Neural cell (in vitro differentiated cells): ENCODE measurements at regions not wholly inside any gene's neighbourhood (a gene's known extent, or its start where the extent isn't known, plus 50 kb on each side); places are given as distances from the start of the nearest gene placed in this dataset.

ENCODE experiments used
- H2AFZ ChIP-seq: fragments of 200-600, 300-800 bp; sonication (generic), shearing (Covaris generic); 2 replicates; pipeline ENCODE4 v1.6.0; 2014; ENCODE audit warnings: low read depth, mild to moderate bottlenecking, antibody characterized with exemption, low read length, moderate library complexity
- H3F3A ChIP-seq: fragments of 200-600 bp; shearing (Covaris generic); 2 replicates; pipeline ENCODE4 v1.6.1; 2016; ENCODE audit warnings: mild to moderate bottlenecking, moderate library complexity, mixed read lengths, antibody characterized with exemption, low read length; ENCODE audit not compliant: insufficient read depth, poor library complexity, severe bottlenecking
- H3K27ac ChIP-seq: fragments of 200-600, 300-800 bp; sonication (generic), shearing (Covaris generic); 2 replicates; pipeline ENCODE4 v1.5.1; 2014; ENCODE audit warnings: mild to moderate bottlenecking, low read length, moderate library complexity
- H3K27me3 ChIP-seq: fragments of 300-800, 200-600 bp; sonication (generic), shearing (Covaris generic); 2 replicates; pipeline ENCODE4 v1.6.0; 2014; ENCODE audit warnings: mild to moderate bottlenecking, low read depth, low read length, moderate library complexity; ENCODE audit not compliant: insufficient read depth
- H3K36me3 ChIP-seq: fragments of 300-800, 200-600 bp; sonication (generic), shearing (Covaris generic); 2 replicates; pipeline ENCODE4 v1.5.1; 2014; ENCODE audit warnings: mild to moderate bottlenecking, antibody characterized with exemption, low read length, moderate library complexity; ENCODE audit not compliant: insufficient read depth
- H3K4me2 ChIP-seq: fragments of 300-800, 200-600 bp; sonication (generic), shearing (Covaris generic); 2 replicates; pipeline ENCODE4 v1.6.0; 2014; ENCODE audit warnings: mild to moderate bottlenecking, low read length
- H3K4me3 ChIP-seq: fragments of 300-800, 200-600 bp; sonication (generic), shearing (Covaris generic); 2 replicates; pipeline ENCODE4 v1.5.1; 2014; ENCODE audit warnings: mild to moderate bottlenecking, low read length, moderate library complexity
- H3K79me2 ChIP-seq: fragments of 200-600 bp; shearing (Covaris generic); replicated peaks from 2 replicates; pipeline ENCODE4 v1.6.0; 2014; ENCODE audit warnings: mild to moderate bottlenecking, low read length, moderate library complexity; ENCODE audit not compliant: insufficient read depth
- H3K9ac ChIP-seq: fragments of 300-800, 200-600 bp; sonication (generic), shearing (Covaris generic); 2 replicates; pipeline ENCODE4 v1.6.1; 2016; ENCODE audit warnings: mild to moderate bottlenecking, low read length, mixed read lengths
- H3K9me2 ChIP-seq: fragments of 200-600 bp; shearing (Covaris generic); 2 replicates; pipeline ENCODE4 v1.6.1; 2016; ENCODE audit warnings: mild to moderate bottlenecking, low read length, mixed read lengths; ENCODE audit not compliant: insufficient read depth
- H3K9me3 ChIP-seq: fragments of 200-600, 300-800 bp; sonication (generic), shearing (Covaris generic); 2 replicates; pipeline ENCODE4 v1.6.1; 2016; ENCODE audit warnings: mild to moderate bottlenecking, mixed run types, low read length, moderate library complexity, mixed read lengths
- H4K20me1 ChIP-seq: fragments of 200-600 bp; shearing (Covaris generic); 2 replicates; pipeline ENCODE4 v1.6.1; 2016; ENCODE audit warnings: mild to moderate bottlenecking, mixed run types; ENCODE audit not compliant: insufficient read depth
- EP300 ChIP-seq: fragments of 450-650 bp; conservative IDR thresholded peaks from 2 replicates; pipeline ENCODE4 v1.6.1; 2014; ENCODE audit warnings: antibody characterized with exemption, mild to moderate bottlenecking, moderate library complexity; ENCODE audit not compliant: poor library complexity, severe bottlenecking
- EZH2 ChIP-seq: fragments of 200-600, 300-800 bp; shearing (Covaris generic), sonication (generic); IDR thresholded peaks from 2 replicates; pipeline ENCODE4 v1.6.1; 2014; ENCODE audit warnings: antibody characterized with exemption, low read length, borderline replicate concordance, mild to moderate bottlenecking; ENCODE audit not compliant: insufficient read depth, poor library complexity, severe bottlenecking
- MXI1 ChIP-seq: fragments of 450-650 bp; conservative IDR thresholded peaks from 2 replicates; pipeline ENCODE4 v1.6.1; 2014; ENCODE audit warnings: antibody characterized with exemption, mild to moderate bottlenecking; ENCODE audit not compliant: poor library complexity, severe bottlenecking
- POLR2AphosphoS5 ChIP-seq: IDR thresholded peaks from 2 replicates; pipeline ENCODE4 v1.6.1; 2012
- RAD21 ChIP-seq: fragments of 450-650 bp; conservative IDR thresholded peaks from 2 replicates; pipeline ENCODE4 v1.6.1; 2014; ENCODE audit warnings: antibody characterized with exemption, mild to moderate bottlenecking, moderate library complexity
- SMC3 ChIP-seq: fragments of 450-650 bp; conservative IDR thresholded peaks from 2 replicates; pipeline ENCODE4 v1.6.1; 2014; ENCODE audit warnings: antibody characterized with exemption, mild to moderate bottlenecking, moderate library complexity; ENCODE audit not compliant: poor library complexity
- TAF1 ChIP-seq: IDR thresholded peaks from 2 replicates; pipeline ENCODE4 v1.6.1; 2012; ENCODE audit warnings: low read depth
- TF ChIP-seq, protein P1 (sequence below): fragments of 450-650 bp; IDR thresholded peaks from 2 replicates; pipeline ENCODE4 v1.5.1; 2014; ENCODE audit warnings: antibody characterized with exemption, mild to moderate bottlenecking, moderate library complexity; ENCODE audit not compliant: poor library complexity, severe bottlenecking
- TF ChIP-seq, protein P2 (sequence below): IDR thresholded peaks from 2 replicates; pipeline ENCODE4 v1.6.1; 2012; ENCODE audit warnings: borderline replicate concordance

DNA sequence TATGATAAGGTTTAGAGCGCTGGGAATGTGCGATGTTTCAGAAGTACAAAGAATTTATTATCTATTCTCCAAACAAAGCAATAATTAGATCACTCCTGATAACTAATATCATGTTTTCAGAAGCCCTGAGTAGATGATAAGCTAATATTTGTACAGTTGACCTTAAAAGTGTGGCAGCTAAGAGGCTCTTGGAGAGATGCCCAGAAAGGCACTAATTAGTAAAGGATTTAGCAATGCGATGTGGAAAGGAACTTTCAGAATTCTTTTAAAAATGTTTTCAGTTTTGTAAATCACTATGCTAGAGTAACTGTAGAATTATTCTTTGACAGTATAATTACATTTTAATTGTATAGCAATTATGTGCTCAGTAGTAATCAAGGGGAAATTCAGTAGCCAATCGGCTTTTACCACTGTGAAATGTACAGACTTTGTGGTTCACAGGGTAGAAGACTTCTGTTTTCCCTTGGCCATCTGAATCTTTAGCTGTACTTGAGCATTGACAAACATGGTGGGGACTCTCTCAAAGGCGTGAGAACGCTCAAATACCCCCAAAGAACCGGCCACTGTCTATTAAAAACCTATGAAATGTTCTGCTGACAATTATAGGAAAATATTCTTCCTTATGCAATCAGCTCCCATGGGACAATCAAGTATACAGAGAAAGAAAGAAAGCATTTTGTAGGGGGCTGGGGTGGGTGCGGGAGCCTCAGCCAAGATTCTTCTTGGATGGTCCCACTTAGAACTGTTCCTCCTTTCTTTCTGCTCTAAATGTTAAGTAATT is 262.8 kb upstream of the AGAP1 start:
- H3K27me3 ChIP-seq = no peaks in the 10 kb centered on the region
- H3K27ac ChIP-seq = no peak overlapping the region
- H4K20me1 ChIP-seq = no peaks in the 10 kb centered on the region
- no peaks in the 10 kb centered on the region for H3K9me2 ChIP-seq
- H3F3A ChIP-seq = no peaks in the 10 kb centered on the region
- no peaks in the 10 kb centered on the region for H3K79me2 ChIP-seq
- H3K9ac ChIP-seq = no peak overlapping the region
- no peaks in the 10 kb centered on the region for H3K9me3 ChIP-seq
- no peak for TF ChIP-seq EZH2
- H3K36me3 ChIP-seq = no peaks in the 10 kb centered on the region
- H3K4me2 ChIP-seq = no peak overlapping the region
- H2AFZ ChIP-seq = no peak overlapping the region
- H3K4me3 ChIP-seq = no peak overlapping the region

DNA sequence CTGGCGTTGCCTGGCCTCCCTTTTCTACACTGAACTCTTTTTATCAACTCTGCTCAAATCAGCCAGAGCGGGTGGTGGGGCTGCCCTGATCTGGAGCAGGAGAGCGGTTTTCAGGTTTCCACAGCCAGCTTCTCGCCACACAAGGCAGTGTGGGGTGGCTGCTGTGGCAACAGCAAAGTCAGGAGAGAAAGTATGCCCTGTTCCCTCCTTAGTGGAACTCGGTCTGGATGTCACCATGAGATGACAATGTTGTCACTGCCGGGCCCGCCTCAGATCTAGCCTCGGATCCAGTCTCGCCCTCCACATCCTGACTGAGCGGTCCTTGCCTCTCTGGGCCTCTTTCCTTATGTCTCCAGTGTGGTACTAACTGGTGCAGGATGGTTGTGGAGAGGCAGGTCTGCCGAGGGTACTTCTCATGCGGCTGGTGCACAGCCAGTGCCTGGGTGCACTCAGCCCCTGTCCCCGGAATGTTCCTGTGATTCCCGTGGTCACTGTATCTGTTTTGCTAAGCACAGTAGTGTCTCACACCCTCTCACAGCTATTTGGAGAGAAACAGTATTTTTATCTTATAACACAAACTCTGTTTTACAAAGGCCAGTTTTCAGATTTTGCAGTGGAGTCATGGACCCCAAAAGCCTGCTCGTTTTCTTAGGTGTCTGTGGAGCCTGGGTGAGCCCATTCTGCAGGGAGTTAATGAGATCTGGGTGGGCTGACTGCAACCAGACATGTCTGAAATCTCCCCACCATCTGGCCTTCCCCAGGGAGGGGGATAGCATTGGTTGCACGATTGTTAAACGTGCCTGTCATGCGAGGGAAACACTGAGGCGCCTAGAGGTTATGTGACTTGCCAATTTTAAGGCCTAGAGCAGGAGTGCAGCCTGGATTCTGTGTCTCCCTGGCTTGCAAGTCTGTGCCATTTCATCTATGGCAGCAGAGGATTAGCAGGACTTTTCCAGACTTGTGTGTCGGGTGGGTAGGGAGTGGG is 261.1 kb upstream of the AGAP1 start:
- no peaks in the 10 kb centered on the region for H3K9me3 ChIP-seq
- no peaks in the 10 kb centered on the region for H3K9me2 ChIP-seq
- no peak overlapping the region for H2AFZ ChIP-seq
- H3K36me3 ChIP-seq = no peaks in the 10 kb centered on the region
- no peak overlapping the region for H3K4me3 ChIP-seq
- no peak overlapping the region for H3K4me2 ChIP-seq
- no peaks in the 10 kb centered on the region for H4K20me1 ChIP-seq
- no peak overlapping the region for H3K27ac ChIP-seq
- H3K9ac ChIP-seq = no peak overlapping the region
- no peaks in the 10 kb centered on the region for H3K79me2 ChIP-seq
- no peaks in the 10 kb centered on the region for H3K27me3 ChIP-seq
- no peaks in the 10 kb centered on the region for H3F3A ChIP-seq
- TF ChIP-seq POLR2AphosphoS5 (no peak), TAF1 (no peak), RAD21 (no peak), SMC3 (no peak), EP300 (no peak), EZH2 (no peak), MXI1 (no peak)
- TF ChIP-seq, protein P1, sequence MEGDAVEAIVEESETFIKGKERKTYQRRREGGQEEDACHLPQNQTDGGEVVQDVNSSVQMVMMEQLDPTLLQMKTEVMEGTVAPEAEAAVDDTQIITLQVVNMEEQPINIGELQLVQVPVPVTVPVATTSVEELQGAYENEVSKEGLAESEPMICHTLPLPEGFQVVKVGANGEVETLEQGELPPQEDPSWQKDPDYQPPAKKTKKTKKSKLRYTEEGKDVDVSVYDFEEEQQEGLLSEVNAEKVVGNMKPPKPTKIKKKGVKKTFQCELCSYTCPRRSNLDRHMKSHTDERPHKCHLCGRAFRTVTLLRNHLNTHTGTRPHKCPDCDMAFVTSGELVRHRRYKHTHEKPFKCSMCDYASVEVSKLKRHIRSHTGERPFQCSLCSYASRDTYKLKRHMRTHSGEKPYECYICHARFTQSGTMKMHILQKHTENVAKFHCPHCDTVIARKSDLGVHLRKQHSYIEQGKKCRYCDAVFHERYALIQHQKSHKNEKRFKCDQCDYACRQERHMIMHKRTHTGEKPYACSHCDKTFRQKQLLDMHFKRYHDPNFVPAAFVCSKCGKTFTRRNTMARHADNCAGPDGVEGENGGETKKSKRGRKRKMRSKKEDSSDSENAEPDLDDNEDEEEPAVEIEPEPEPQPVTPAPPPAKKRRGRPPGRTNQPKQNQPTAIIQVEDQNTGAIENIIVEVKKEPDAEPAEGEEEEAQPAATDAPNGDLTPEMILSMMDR = no peak
- TF ChIP-seq, protein P2, sequence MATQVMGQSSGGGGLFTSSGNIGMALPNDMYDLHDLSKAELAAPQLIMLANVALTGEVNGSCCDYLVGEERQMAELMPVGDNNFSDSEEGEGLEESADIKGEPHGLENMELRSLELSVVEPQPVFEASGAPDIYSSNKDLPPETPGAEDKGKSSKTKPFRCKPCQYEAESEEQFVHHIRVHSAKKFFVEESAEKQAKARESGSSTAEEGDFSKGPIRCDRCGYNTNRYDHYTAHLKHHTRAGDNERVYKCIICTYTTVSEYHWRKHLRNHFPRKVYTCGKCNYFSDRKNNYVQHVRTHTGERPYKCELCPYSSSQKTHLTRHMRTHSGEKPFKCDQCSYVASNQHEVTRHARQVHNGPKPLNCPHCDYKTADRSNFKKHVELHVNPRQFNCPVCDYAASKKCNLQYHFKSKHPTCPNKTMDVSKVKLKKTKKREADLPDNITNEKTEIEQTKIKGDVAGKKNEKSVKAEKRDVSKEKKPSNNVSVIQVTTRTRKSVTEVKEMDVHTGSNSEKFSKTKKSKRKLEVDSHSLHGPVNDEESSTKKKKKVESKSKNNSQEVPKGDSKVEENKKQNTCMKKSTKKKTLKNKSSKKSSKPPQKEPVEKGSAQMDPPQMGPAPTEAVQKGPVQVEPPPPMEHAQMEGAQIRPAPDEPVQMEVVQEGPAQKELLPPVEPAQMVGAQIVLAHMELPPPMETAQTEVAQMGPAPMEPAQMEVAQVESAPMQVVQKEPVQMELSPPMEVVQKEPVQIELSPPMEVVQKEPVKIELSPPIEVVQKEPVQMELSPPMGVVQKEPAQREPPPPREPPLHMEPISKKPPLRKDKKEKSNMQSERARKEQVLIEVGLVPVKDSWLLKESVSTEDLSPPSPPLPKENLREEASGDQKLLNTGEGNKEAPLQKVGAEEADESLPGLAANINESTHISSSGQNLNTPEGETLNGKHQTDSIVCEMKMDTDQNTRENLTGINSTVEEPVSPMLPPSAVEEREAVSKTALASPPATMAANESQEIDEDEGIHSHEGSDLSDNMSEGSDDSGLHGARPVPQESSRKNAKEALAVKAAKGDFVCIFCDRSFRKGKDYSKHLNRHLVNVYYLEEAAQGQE = no peak
